ENCODE measurements at regions not wholly inside any gene's neighbourhood (a gene's known extent, or its start where the extent isn't known, plus 50 kb on each side); places are given as distances from the start of the nearest gene placed in this dataset.

DNA sequence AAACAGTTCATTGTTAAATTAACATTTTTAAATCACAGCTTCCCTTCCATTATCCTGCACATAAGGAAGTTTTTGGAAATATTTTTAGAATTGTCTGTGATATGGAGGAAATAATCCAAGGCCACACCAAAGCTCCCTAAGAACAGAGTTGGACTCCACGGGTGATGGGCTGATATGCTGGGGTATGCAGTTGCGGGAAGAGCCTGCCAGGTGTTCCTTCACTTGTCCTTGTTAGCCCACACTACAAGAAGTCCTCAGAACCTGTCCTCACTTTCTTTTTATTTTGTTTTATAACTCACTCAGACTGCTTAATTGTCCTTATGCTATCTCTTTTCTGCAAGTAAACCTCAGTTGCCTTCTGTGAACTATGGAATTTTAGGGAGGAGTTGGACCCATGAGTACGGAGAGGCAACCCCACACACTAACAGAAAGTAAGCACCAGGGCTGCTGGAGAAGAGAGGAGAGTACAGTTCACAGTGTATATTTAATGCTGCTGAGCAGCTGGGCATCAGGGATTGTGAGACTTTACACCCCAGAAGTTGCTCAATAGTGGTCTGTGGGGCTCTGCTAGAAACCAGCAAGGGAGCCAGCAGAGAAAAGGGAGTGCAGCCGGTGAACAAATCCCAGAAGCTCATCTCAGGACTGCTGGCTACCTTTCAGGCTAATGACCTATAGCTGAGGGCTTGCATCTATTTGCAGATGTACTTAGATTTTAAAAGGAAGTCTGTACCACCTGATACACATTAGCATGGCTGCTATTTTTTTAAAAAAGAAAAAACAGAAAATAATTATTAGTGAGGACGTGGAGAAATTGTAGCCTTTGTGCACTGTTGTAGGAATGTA is 64.6 kb upstream of the FOXN2 start:
- TF ChIP-seq CTCF (IDR thresholded peaks at IDR 0.05) (no peak), POLR2A (IDR thresholded peaks at IDR 0.05) (no peak), POLR2AphosphoS5 (IDR thresholded peaks at IDR 0.05) (no peak), EP300 (IDR thresholded peaks at IDR 0.05; ENCODE audit: low read depth) (no peak)
